ENCODE measurements at regions not wholly inside any gene's neighbourhood (a gene's known extent, or its start where the extent isn't known, plus 50 kb on each side); places are given as distances from the start of the nearest gene placed in this dataset.

DNA sequence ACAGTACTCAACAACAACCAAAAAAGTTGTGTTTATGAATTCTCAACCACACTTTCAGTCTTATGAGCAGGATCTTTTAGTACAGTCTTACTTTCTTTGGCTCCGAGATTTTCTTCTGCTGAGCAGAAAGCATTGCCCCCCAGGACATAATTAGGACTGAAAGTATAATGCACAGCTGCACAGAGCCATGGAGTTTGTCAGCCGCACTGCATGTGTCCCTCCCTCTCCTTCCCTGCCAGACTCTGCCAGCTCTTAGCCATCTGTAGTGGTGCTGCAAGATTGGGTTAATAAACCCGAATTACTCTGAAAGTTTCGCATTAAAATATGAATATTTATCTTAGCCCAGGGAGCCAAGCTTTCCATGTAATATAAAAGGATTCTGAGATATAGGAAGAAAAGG is 179.6 kb upstream of the PTCHD4 start:
- TF ChIP-seq CHD2 (IDR thresholded peaks at IDR 0.05; ENCODE audit: borderline replicate concordance, low read depth, low read length) (no peak), SIN3A (IDR thresholded peaks at IDR 0.05; ENCODE audit: low read depth, low read length) (no peak)

Data from GM12878 (cell line).